ENCODE measurements at regions not wholly inside any gene's neighbourhood (a gene's known extent, or its start where the extent isn't known, plus 50 kb on each side); places are given as distances from the start of the nearest gene placed in this dataset.

GRCh38 chr21:39118604-39119215, 64.5 kb downstream of the PSMG1 start:
- Mint-ChIP-seq H3K4me3 (ENCODE audit: low read depth) (no peak overlapping the region), H3K27me3 (peaks cover 7% of the 10 kb centered on the region), H3K36me3 (ENCODE audit: insufficient read depth) (peaks cover 3% of the 10 kb centered on the region), H3K27ac (no peak overlapping the region), H3K9me3 (ENCODE audit: low read depth) (peaks cover 3% of the 10 kb centered on the region), H3K4me1 (ENCODE audit: low read depth) (no peaks in the 10 kb centered on the region)
- no peak for DNase-seq (ENCODE audit: low spot score, unreplicated experiment)
- no peak for TF ChIP-seq CTCF (IDR thresholded peaks at IDR 0.05; ENCODE audit: unreplicated experiment)

- Mint-ChIP-seq H3K36me3 (ENCODE audit: insufficient read depth) (peaks cover 3% of the 10 kb centered on the region), H3K4me3 (ENCODE audit: low read depth) (no peak overlapping the region), H3K9me3 (ENCODE audit: low read depth) (peaks cover 3% of the 10 kb centered on the region), H3K27ac (no peak overlapping the region), H3K4me1 (ENCODE audit: low read depth) (no peaks in the 10 kb centered on the region), H3K27me3 (peaks cover 7% of the 10 kb centered on the region)
- TF ChIP-seq CTCF (IDR thresholded peaks at IDR 0.05; ENCODE audit: unreplicated experiment): no peak
- DNase-seq (ENCODE audit: low spot score, unreplicated experiment): no peak
Measured at GRCh38 chr21:39118061-39118460, 65.2 kb downstream of the PSMG1 start.

DNA sequence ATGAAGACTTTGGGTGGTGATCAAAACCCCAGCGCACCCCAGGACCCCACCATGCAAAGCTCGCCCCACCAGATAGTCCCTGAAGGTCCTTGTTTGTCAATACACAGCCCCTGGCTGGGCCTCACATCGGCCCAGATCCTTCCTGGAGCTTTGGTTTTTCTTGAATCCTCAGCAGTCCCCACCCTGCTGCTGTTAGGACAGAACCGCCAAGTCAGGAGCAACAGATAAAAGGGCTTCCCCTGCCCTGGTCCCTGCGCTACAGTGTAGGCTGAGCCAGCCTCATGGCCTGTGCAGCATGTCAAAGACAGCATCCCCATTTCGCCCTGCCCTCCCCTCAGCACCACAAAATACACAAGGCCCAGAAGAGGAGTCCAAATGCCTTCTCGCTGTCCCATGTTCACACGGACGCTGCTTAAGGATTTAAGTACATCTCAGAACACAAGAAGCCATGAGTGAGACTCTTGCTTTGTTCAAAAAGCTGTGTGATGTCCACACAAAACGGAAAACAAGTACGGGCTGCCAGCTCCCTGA, 65.7 kb downstream of the PSMG1 start:
- Mint-ChIP-seq H3K4me3 (ENCODE audit: low read depth) (no peak overlapping the region), H3K27ac (no peak overlapping the region), H3K27me3 (peaks cover 7% of the 10 kb centered on the region), H3K9me3 (ENCODE audit: low read depth) (peaks cover 3% of the 10 kb centered on the region), H3K36me3 (ENCODE audit: insufficient read depth) (peaks cover 3% of the 10 kb centered on the region), H3K4me1 (ENCODE audit: low read depth) (no peaks in the 10 kb centered on the region)
- no peak for DNase-seq (ENCODE audit: low spot score, unreplicated experiment)
- no peak for TF ChIP-seq CTCF (IDR thresholded peaks at IDR 0.05; ENCODE audit: unreplicated experiment)

DNA sequence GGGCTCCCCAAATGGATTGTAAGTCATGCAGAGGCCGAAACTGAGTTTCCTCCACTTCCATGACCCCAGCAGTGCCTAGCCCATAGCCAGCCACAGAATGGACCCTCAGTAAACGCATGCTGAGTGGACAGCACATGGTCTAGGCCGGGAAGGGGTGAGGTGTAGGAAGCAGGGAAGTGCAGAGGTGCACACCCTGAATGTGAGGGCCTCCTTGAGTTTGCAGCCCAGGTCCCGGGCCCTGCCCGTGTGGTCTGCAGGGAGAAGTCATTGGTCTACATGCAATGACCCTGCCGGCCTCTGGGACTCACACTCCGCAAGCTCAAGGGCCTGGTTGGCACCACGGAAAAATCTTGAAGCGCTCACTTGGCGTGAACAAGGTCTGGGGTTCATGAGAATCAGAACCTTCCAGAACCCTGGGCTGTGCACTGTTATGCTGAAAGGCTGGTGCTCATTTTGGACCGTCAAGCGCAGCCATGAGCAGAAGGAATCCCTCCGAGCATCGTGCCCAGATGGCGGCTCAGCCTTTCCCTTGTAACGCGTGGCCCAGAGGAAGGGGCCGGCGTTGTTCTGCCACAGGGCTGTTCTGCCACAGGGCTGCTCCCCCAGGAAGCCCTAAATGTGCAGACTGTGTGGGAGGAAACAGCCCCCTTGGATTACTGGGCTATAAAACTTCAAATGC, 66.4 kb downstream of the PSMG1 start:
- no peaks in the 10 kb centered on the region for H3K36me3 Mint-ChIP-seq (ENCODE audit: insufficient read depth)
- no peaks in the 10 kb centered on the region for H3K9me3 Mint-ChIP-seq (ENCODE audit: low read depth)
- no peak overlapping the region for H3K27ac Mint-ChIP-seq
- no peak for DNase-seq (ENCODE audit: low spot score, unreplicated experiment)
- no peak overlapping the region for H3K4me3 Mint-ChIP-seq (ENCODE audit: low read depth)
- TF ChIP-seq CTCF (IDR thresholded peaks at IDR 0.05; ENCODE audit: unreplicated experiment): no peak
- no peaks in the 10 kb centered on the region for H3K4me1 Mint-ChIP-seq (ENCODE audit: low read depth)
- H3K27me3 Mint-ChIP-seq: peaks cover 3% of the 10 kb centered on the region

GRCh38 chr21:39115576-39116235, 67.5 kb downstream of the PSMG1 start:
- H3K36me3 Mint-ChIP-seq (ENCODE audit: insufficient read depth): no peaks in the 10 kb centered on the region
- peaks cover 3% of the 10 kb centered on the region for H3K27me3 Mint-ChIP-seq
- H3K27ac Mint-ChIP-seq: no peak overlapping the region
- H3K9me3 Mint-ChIP-seq (ENCODE audit: low read depth): no peaks in the 10 kb centered on the region
- no peak overlapping the region for H3K4me3 Mint-ChIP-seq (ENCODE audit: low read depth)
- TF ChIP-seq CTCF (IDR thresholded peaks at IDR 0.05; ENCODE audit: unreplicated experiment): no peak
- no peak for DNase-seq (ENCODE audit: low spot score, unreplicated experiment)
- no peaks in the 10 kb centered on the region for H3K4me1 Mint-ChIP-seq (ENCODE audit: low read depth)

Data from progenitor cell of endocrine pancreas (in vitro differentiated cells).